Immature natural killer cell (primary cell): ENCODE measurements at regions not wholly inside any gene's neighbourhood (a gene's known extent, or its start where the extent isn't known, plus 50 kb on each side); places are given as distances from the start of the nearest gene placed in this dataset.
"Not testable (repeated sequence)": the region's sequence is repeated elsewhere in the genome, so short reads cannot be mapped to it uniquely, and the experiment has no call there.

Experiments
- DNase-seq, 3 donors: peaks; one replicate each; pipeline ENCODE4 v3.0.0; 2022; ENCODE audit warnings: mixed read lengths in 1 of 3
- H3K27ac Mint-ChIP-seq, 6 donors: one replicate each; pipeline ENCODE4 v1.8.0; 2020; ENCODE audit warnings: mixed read lengths in 6 of 6, mild to moderate bottlenecking in 5 of 6, inconsistent platforms in 4 of 6, moderate library complexity in 3 of 6
- H3K27me3 Mint-ChIP-seq, 3 donors: one replicate each; pipeline ENCODE4 v1.8.0; 2020 to 2021; ENCODE audit warnings: low read depth in 3 of 3, mild to moderate bottlenecking in 3 of 3, mixed read lengths in 3 of 3, moderate library complexity in 3 of 3, inconsistent platforms in 1 of 3
- H3K36me3 Mint-ChIP-seq, 3 donors: one replicate each; pipeline ENCODE4 v1.8.0; 2020; ENCODE audit warnings: mixed read lengths in 3 of 3, inconsistent platforms in 2 of 3, mild to moderate bottlenecking in 2 of 3
- H3K4me1 Mint-ChIP-seq, 2 donors: one replicate each; pipeline ENCODE4 v1.8.0; 2020; ENCODE audit warnings: inconsistent platforms in 2 of 2, mild to moderate bottlenecking in 2 of 2, mixed read lengths in 2 of 2, moderate library complexity in 1 of 2
- H3K4me3 Mint-ChIP-seq, 5 donors: one replicate each; pipeline ENCODE4 v1.8.0; 2020; ENCODE audit warnings: mild to moderate bottlenecking in 5 of 5, mixed read lengths in 5 of 5, inconsistent platforms in 3 of 5, moderate library complexity in 3 of 5
- H3K9me3 Mint-ChIP-seq, 6 donors: one replicate each; pipeline ENCODE4 v1.8.0; 2020; ENCODE audit warnings: mild to moderate bottlenecking in 6 of 6, mixed read lengths in 6 of 6, inconsistent platforms in 4 of 6, moderate library complexity in 3 of 6

DNA sequence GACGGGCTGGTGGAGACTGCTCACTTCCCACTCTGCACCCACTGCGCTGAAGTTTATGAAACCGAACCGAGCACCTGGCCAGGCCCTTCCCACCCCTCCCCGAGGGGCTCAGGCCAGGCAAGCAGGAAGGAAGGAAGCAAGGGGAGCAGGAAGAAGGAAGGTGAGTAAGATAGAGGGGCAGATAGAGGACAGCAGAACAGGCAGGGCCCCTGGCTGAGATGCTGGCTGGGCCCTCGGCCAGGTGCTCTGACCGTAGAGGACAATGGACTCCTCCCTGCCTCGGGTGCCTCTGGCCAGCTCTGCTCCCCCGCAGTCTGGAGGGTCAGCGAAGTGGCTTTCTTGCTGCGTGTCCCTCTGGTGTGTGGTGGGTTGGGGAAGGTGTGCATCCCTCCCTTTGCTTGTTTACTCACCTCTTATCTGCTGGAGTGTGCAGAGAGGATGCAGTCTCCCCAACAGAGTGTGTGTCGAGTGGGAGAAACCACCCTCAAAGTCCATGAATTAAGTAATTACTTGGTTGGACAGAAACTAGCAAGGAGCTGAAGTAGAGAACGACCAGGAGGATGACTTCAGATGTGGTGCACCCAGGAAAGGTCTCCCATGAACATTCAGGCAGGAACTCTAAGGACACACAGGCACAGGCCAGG lies 82.8 kb upstream of the PPP2R2D start:
- H3K36me3 Mint-ChIP-seq = no peaks in the 10 kb centered on the region
- DNase-seq = no peak
- peaks cover 2 to 3% (median 2%) of the 10 kb centered on the region in 3 donors for H3K27me3 Mint-ChIP-seq
- no peaks in the 10 kb centered on the region for H3K9me3 Mint-ChIP-seq
- no peak overlapping the region for H3K4me3 Mint-ChIP-seq
- H3K27ac Mint-ChIP-seq = no peak overlapping the region
- no peaks in the 10 kb centered on the region for H3K4me1 Mint-ChIP-seq

DNA sequence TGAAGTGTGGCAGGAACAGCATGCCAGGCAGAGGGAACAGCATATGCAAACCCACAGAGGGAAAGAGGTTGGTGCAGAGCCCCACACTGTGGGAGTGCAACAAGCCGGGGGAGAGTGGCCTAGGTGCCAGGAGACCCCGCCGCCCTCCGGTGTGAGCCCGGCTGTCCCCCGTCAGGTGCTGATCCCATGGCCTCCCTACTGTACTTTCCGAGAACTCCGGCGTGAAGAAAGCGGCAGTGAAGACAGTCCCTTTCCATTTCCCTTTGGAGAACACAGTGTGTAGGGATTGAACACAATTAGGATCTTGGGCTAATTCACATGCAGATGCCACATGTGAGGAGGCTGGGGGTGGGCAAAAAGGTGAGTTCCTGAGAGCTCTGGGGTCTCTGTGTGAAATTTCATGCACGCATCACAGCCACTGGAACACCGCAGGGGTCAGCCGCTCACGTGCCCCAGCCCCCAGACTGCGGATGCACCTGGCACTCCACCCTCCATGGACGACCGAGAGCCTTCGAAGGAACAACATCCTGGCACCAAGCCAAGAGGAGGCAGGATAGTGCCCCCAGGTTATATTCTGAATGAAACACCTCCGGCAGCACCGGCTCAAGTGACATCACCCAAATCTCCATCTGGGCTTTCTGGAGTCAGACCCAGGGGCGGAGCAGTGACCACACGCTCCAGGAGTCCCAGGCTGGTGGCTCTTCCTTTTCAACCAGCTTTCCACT lies 82.1 kb upstream of the PPP2R2D start:
- no peak for DNase-seq
- Mint-ChIP-seq H3K4me3 (no peak overlapping the region), H3K36me3 (no peaks in the 10 kb centered on the region), H3K4me1 (no peaks in the 10 kb centered on the region), H3K27me3 (peaks cover 2 to 3% (median 2%) of the 10 kb centered on the region in 3 donors), H3K9me3 (no peaks in the 10 kb centered on the region), H3K27ac (no peak overlapping the region)

DNA sequence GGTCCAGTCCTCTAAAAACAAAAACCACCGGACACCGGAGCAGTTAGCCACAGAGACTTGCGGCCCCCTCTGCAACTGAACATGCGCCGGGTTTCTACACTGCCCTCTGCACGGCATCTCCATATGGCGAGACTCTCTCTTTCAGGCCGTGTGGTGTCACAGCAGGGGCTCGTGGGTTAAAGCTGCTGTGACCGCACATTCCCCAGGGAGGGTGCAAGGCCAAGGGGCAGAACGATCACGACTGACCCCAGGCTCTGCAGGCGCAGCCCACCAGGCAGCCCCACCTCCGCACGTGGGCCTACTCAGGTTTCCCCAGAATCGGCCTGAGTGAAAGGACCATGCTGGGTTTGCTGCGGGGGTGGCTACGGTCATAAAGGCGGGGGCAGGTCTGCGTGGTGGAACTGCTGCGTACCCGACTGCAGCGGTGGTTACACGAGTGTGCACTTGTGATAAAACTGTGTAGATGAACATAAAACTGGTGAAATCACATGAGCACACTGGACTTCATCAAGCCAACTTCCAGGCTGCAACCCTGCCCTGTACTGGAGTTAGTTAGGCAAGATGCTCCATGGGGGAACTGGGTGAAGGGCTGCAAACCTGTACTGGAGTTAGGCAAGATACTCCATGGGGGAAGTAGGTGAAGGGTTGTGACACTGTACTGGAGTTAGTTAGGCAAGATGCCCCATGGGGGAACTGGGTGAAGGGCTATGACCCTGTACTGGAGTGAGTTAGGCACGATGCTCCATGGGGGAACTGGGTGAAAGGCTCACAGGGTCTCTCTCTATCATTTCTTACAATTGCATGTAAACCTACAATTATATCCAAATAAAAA lies 81.4 kb upstream of the PPP2R2D start:
- H3K36me3 Mint-ChIP-seq = no peaks in the 10 kb centered on the region
- no peak for DNase-seq
- peaks cover 2 to 3% (median 2%) of the 10 kb centered on the region in 3 donors for H3K27me3 Mint-ChIP-seq
- no peaks in the 10 kb centered on the region for H3K4me1 Mint-ChIP-seq
- no peak overlapping the region for H3K4me3 Mint-ChIP-seq
- no peak overlapping the region for H3K27ac Mint-ChIP-seq
- H3K9me3 Mint-ChIP-seq = no peaks in the 10 kb centered on the region

DNA sequence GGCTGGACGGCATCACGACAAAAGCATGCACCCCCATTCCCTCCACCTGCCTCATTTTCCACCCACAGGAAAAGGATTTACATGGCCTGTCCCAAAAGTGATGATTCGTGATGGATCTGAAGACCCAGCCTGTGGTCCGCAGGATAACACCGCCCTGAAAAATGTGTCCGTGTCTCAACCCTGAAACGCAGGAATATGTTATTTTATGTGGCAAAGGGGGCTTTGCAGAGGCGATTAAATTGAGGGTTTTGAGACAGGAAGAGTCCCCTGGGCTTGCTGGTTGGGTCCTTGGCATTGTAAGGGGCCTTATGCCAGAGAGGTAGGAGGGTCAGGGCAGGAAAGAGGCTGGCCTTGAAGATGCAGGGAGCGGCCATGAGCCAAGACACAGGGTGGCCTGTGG lies 80.2 kb upstream of the PPP2R2D start:
- Mint-ChIP-seq H3K4me3 (no peak overlapping the region), H3K27ac (no peak overlapping the region), H3K4me1 (no peaks in the 10 kb centered on the region), H3K27me3 (peaks cover 2 to 4% (median 2%) of the 10 kb centered on the region in 3 donors), H3K36me3 (no peaks in the 10 kb centered on the region), H3K9me3 (no peaks in the 10 kb centered on the region)
- no peak for DNase-seq

DNA sequence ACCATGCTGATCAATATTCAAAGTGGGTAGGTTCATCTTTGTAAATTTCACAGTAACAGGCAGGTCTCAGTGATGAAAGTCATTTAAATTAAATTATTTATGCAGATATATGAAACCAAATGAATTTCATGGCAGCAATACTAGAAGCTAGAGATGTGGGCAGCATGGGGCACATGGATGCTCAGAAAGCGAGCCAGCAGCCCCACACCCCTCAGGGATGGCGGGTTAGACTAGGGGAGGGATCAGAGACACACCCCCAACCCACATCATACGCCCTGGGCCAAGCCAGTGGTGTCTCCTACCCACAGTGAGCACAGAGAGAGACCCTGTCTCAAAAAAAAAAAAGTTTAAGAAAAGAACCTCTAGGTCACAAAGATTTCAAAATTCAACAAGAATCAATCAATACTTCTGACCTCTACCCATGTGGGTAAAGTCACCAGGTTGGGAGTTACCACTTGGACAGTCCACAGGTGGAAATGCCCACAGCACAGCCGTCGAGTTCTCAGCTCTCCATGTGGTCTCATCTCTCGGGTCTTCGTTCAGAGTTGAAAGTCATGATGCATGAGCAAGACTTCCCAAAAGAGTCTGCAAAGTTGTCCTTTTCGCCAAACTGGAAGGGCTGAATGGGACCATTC lies 79.3 kb upstream of the PPP2R2D start:
- Mint-ChIP-seq H3K27ac (no peak overlapping the region), H3K4me1 (no peaks in the 10 kb centered on the region), H3K36me3 (no peaks in the 10 kb centered on the region), H3K27me3 (peaks cover 2 to 5% (median 2%) of the 10 kb centered on the region in 3 donors), H3K9me3 (no peaks in the 10 kb centered on the region), H3K4me3 (no peak overlapping the region)
- no peak for DNase-seq

DNA sequence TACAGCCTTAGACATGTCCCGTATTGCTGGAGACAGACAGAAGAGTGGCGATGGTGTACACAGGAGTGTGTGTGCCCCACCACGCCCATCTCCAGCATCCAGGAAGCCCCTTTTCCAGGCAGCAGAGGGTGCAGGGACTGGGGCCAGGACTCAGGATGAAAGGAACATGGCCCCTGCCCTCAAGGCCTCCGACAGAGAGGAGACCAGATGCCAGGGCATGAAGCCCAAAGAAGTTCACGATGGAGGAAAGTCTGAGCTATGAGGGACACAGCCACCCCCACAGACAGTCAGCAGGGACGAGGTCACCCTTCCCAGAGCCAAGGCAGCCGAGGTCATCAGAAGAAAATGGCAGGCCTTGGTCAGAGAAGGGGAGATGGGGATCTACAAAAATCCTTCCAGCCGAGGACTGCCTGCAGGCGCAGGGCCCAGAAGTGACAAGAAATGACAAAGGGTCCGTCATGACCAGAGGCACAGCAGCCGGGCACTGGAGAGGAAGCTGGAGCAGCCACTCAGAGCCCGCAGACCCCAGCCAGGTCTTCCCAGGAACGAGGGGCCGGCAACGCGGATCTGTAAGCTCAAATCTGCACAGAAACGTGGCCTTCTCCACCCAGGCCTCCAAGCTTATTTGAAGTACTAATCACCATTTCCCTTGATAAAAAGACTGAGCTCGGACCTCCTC lies 78.7 kb upstream of the PPP2R2D start:
- H3K36me3 Mint-ChIP-seq = no peaks in the 10 kb centered on the region
- no peak overlapping the region for H3K27ac Mint-ChIP-seq
- H3K9me3 Mint-ChIP-seq = no peaks in the 10 kb centered on the region
- H3K4me1 Mint-ChIP-seq = no peaks in the 10 kb centered on the region
- no peak for DNase-seq
- peaks cover 2 to 7% (median 2%) of the 10 kb centered on the region in 3 donors for H3K27me3 Mint-ChIP-seq
- no peak overlapping the region for H3K4me3 Mint-ChIP-seq

DNA sequence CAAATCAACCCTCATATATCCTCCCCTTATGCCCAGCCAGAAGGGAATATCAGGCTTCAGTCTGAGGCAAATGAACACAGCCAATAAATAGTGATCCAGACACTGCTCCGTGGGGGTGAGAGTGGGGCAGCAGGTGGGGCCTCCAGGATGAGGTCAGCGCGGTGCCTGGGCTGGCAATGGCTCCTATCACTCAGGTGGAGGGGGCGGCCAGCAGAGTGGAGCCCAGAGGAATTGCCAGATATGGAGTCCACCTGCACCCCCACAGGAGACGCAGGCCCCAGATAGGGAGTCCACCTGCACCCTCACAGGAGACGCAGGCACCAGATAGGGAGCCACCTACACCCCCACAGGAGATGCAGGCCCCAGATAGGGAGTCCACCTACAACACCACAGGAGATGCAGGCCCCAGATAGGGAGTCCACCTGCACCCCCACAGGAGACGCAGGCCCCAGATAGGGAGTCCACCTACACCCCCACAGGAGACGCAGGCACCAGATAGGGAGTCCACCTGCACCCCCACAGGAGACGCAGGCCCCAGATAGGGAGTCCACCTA lies 78.0 kb upstream of the PPP2R2D start:
- H3K36me3 Mint-ChIP-seq = no peaks in the 10 kb centered on the region
- no peaks in the 10 kb centered on the region for H3K9me3 Mint-ChIP-seq
- no peak overlapping the region for H3K4me3 Mint-ChIP-seq
- no peak for DNase-seq
- H3K27ac Mint-ChIP-seq = no peak overlapping the region
- no peaks in the 10 kb centered on the region for H3K4me1 Mint-ChIP-seq
- peaks cover 2 to 7% (median 4%) of the 10 kb centered on the region in 3 donors for H3K27me3 Mint-ChIP-seq

DNA sequence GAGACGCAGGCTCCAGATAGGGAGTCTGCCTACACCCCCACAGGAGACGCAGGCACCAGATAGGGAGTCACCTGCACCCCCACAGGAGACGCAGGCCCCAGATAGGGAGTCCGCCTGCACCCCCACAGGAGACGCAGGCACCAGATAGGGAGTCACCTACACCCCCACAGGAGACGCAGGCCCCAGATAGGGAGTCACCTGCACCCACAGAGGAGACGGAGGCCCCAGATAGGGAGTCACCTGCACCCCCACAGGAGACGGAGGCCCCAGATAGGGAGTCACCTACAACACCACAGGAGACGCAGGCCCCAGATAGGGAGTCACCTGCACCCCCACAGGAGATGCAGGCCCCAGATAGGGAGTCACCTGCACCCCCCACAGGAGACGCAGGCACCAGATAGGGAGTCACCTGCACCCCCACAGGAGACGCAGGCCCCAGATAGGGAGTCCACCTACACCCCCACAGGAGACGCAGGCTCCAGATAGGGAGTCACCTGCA lies 77.2 kb upstream of the PPP2R2D start:
- DNase-seq, H3K27ac Mint-ChIP-seq: not testable (repeated sequence)

DNA sequence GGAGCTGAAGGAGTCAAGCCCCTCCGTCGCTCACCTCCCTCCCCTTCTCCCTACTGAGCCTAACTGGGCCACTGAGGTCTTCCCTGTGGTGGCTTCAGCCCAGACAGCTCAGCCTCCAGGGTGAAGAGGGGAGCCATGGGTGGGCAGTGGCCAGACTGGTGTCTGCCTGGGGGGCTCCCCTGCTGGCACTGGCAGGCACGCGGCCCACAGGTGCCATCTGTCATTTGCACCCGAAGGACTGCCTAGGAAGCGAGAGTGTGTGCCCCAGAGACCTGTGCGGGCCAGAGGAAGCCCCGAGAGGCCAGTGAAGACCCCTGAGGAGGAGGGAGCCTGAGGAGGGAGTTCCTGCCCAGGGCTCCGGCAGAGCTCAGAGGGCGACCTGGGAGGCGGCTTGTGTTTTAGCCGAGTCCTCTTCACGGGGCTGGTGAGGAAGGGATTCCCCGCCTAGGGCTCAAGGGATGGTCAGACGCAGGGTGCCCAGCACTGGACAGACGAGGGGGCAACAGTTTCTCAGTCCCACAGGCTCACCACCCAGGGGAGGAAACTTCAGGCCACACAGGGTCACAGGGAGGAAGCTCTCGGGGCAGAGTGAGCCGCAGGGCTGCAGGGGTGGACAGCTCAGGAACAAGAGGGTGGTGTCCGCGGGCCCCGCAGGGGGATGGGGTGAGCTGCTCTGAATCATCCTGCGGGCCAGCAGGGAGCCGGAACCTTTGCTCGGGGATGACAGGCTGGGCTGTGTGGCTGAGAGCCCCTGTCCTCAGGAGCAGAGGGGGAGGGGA lies 76.2 kb upstream of the PPP2R2D start:
- Mint-ChIP-seq H3K36me3 (no peaks in the 10 kb centered on the region), H3K4me1 (no peaks in the 10 kb centered on the region), H3K27ac (no peak overlapping the region), H3K27me3 (peaks cover 0 to 10% (median 2%) of the 10 kb centered on the region in 3 donors), H3K4me3 (no peak overlapping the region), H3K9me3 (no peaks in the 10 kb centered on the region)
- no peak for DNase-seq

More for the DNA sequence above, 77.2 kb upstream of the PPP2R2D start:
- H3K4me3 Mint-ChIP-seq, H3K36me3 Mint-ChIP-seq, H3K27me3 Mint-ChIP-seq, H3K9me3 Mint-ChIP-seq, H3K4me1 Mint-ChIP-seq: not testable (repeated sequence)

DNA sequence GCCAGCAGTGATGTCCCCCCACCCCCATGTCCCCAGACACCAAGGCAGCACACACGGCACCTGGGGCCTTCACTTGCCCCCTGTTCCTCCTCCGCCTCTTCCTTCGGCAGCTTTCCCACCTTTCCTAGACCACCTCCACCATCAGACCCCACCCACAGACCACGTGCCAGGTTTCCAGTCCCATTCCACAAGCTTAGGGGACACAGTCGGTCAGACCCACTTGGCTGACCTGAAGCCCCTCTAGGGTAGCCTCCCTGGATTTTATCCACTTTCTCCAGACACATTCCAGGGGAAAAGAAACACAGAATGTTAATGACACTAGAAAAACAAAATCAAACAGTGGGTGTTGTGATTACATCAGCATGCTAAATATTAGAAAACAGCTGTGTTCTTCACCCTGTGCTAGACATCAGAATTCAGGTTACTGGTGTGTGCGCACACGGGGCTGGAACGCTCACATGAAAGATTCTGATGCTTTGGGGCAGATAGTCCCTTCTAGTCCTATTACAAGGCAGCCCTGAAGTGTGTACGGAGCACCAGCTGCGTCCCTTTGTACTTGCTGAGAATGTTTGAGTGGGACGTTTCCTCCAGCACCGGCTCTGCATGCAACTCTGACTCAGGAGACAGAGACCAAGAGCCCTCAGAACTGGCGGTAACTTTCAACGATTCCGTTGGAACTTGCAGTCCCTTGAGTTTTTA lies 75.5 kb upstream of the PPP2R2D start:
- DNase-seq = no peak
- Mint-ChIP-seq H3K9me3 (no peaks in the 10 kb centered on the region), H3K4me1 (no peaks in the 10 kb centered on the region), H3K4me3 (no peak overlapping the region), H3K27ac (no peak overlapping the region), H3K27me3 (peaks cover 2 to 14% (median 2%) of the 10 kb centered on the region in 3 donors), H3K36me3 (no peaks in the 10 kb centered on the region)

DNA sequence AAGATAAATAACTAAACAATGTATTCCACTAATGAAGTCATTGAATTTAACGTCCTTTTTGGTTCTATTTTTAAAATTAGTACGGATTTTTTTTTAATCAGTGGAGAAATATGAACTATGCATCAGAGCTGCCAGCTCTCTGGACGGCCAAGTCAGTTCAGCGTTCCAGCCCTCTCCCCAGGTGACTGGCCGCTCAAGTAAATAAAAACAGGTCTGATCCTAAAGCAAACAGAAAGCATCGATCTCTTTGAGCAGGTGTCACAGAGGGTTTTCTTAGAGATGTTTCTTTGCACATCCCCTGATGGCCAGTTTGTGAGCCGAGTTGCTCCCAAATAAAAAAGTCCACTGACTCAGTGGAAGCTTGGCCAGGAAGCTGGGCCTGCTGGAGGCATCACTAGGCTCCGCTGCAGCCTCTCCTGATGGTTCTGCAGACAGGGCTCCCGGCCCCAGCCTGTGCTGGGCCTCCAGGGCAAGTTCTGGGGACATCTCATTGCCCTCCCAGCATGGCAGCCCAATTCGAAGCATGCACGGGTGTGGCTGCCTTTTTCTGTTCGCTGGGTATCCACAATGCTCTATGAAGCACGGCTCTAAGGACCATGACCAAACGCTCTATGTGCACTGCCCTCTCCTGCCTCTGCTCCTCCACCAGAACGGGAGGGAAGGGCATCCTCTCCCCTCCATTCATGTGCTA lies 74.7 kb upstream of the PPP2R2D start:
- Mint-ChIP-seq H3K36me3 (no peaks in the 10 kb centered on the region), H3K4me1 (no peaks in the 10 kb centered on the region), H3K27ac (no peak overlapping the region), H3K27me3 (peaks cover 2 to 15% (median 2%) of the 10 kb centered on the region in 3 donors), H3K9me3 (no peaks in the 10 kb centered on the region), H3K4me3 (no peak overlapping the region)
- no peak for DNase-seq
